SK-N-SH (cell line): ENCODE measurements at regions not wholly inside any gene's neighbourhood (a gene's known extent, or its start where the extent isn't known, plus 50 kb on each side); places are given as distances from the start of the nearest gene placed in this dataset.

ENCODE experiments used
- CTCF ChIA-PET: fragments of 300-600, 350-600 bp; formaldehyde crosslinking; extraction: SDS; loops from one replicate; lab custom pipeline; 2021; lab: Yijun Ruan, JAX
- POLR2A ChIA-PET: fragments of 350-600 bp; sonication (Branson Sonifier 250); formaldehyde crosslinking; extraction: SDS; loops from one replicate; lab custom pipeline; 2020; ENCODE audit warnings: antibody characterized with exemption, inconsistent platforms; lab: Yijun Ruan, JAX
- DNase-seq: peaks from one replicate; pipeline ENCODE4 v3.0.0; 2012
- H2AFZ ChIP-seq: fragments of 200-600 bp; sonication (generic); 2 replicates; pipeline ENCODE4 v1.8.1; 2016; ENCODE audit warnings: antibody characterized with exemption, mild to moderate bottlenecking, low read depth
- H3F3A ChIP-seq: fragments of 200-600 bp; sonication (generic); replicated peaks from 2 replicates; pipeline ENCODE3; 2016; ENCODE audit warnings: antibody characterized with exemption, mild to moderate bottlenecking; ENCODE audit not compliant: insufficient read depth
- H3K27ac ChIP-seq, 2 experiments: fragments of 200-500 bp in 1 of 2; fragments of 200-600 bp in 1 of 2; sonication (Bioruptor generic) in 1 of 2; sonication (generic), shearing (Covaris generic) in 1 of 2; 2 replicates each; pipeline versions ENCODE4 v1.5.1 to v1.6.1; 2014 to 2016; ENCODE audit warnings: low read depth in 2 of 2, inconsistent platforms in 1 of 2, low read length in 1 of 2, mild to moderate bottlenecking in 1 of 2, mixed read lengths in 1 of 2
- H3K27me3 ChIP-seq: fragments of 200-600 bp; sonication (generic), shearing (Covaris generic); 2 replicates; pipeline ENCODE4 v1.6.1; 2016; ENCODE audit warnings: mixed run types; ENCODE audit not compliant: insufficient read depth
- H3K36me3 ChIP-seq, 2 experiments: fragments of 200-500 bp in 1 of 2; fragments of 200-600 bp in 1 of 2; sonication (Bioruptor generic) in 1 of 2; sonication (generic) in 1 of 2; replicated peaks in 1 of 2; 2 replicates each; pipeline versions ENCODE3 to v1.5.1; 2014 to 2016; ENCODE audit warnings: low read length in 1 of 2, mild to moderate bottlenecking in 1 of 2; ENCODE audit not compliant: insufficient read depth in 2 of 2, control insufficient read depth in 1 of 2
- H3K4me1 ChIP-seq, 2 experiments: fragments of 200-500 bp in 1 of 2; fragments of 200-600 bp in 1 of 2; sonication (Bioruptor generic) in 1 of 2; sonication (generic), shearing (Covaris generic) in 1 of 2; 2 replicates each; pipeline versions ENCODE4 v1.5.1 to v1.6.1; 2014 to 2016; ENCODE audit warnings: low read depth in 1 of 2, low read length in 1 of 2, mixed run types in 1 of 2; ENCODE audit not compliant: insufficient read depth in 2 of 2, control insufficient read depth in 1 of 2
- H3K4me2 ChIP-seq: fragments of 200-600 bp; sonication (generic), shearing (Covaris generic); 2 replicates; pipeline ENCODE4 v1.6.1; 2017; ENCODE audit warnings: mixed run types
- H3K4me3 ChIP-seq, 2 experiments: fragments of 200-500 bp in 1 of 2; fragments of 200-600 bp in 1 of 2; sonication (Bioruptor generic) in 1 of 2; sonication (generic), shearing (Covaris generic) in 1 of 2; 2 replicates each; pipeline versions ENCODE4 v1.5.1 to v1.8.1; 2014 to 2016; ENCODE audit warnings: low read depth in 2 of 2, inconsistent platforms in 1 of 2, low read length in 1 of 2, mild to moderate bottlenecking in 1 of 2, mixed read lengths in 1 of 2, moderate library complexity in 1 of 2
- H3K79me2 ChIP-seq: fragments of 200-600 bp; sonication (generic); 2 replicates; pipeline ENCODE4 v1.8.1; 2017; ENCODE audit warnings: mild to moderate bottlenecking; ENCODE audit not compliant: insufficient read depth
- H3K9ac ChIP-seq: fragments of 200-600 bp; sonication (generic); 2 replicates; pipeline ENCODE4 v1.6.1; 2017; ENCODE audit warnings: mixed run types
- H3K9me2 ChIP-seq: fragments of 200-600 bp; sonication (generic); 2 replicates; pipeline ENCODE4 v1.6.1; 2017; ENCODE audit warnings: mixed run types
- H3K9me3 ChIP-seq: fragments of 200-600 bp; sonication (generic); 2 replicates; pipeline ENCODE4 v1.6.1; 2017; ENCODE audit warnings: mixed run types, mild to moderate bottlenecking, moderate library complexity
- H4K20me1 ChIP-seq: fragments of 200-600 bp; sonication (generic); 2 replicates; pipeline ENCODE4 v1.6.1; 2017; ENCODE audit warnings: mild to moderate bottlenecking, mixed run types; ENCODE audit not compliant: insufficient read depth
- CTCF ChIP-seq: fragments of 200-600 bp; sonication (generic); IDR thresholded peaks from 2 replicates; pipeline ENCODE4 v1.6.1; 2017; ENCODE audit warnings: antibody characterized with exemption, mild to moderate bottlenecking, moderate library complexity
- EP300 ChIP-seq, 2 experiments: IDR thresholded peaks; 2 replicates each; pipeline versions ENCODE4 v1.4.0 to v1.6.1; 2012; ENCODE audit warnings: borderline replicate concordance in 1 of 2, low read depth in 1 of 2, low read length in 1 of 2
- FOSL2 ChIP-seq: IDR thresholded peaks from 2 replicates; pipeline ENCODE4 v1.4.0; 2012; ENCODE audit warnings: low read depth, mild to moderate bottlenecking, moderate library complexity, borderline replicate concordance
- IRF3 ChIP-seq: fragments of 150-350 bp; IDR thresholded peaks from 2 replicates; pipeline ENCODE4 v1.6.1; 2016; ENCODE audit warnings: mild to moderate bottlenecking, low read depth, low read length
- POLR2AphosphoS5 ChIP-seq: IDR thresholded peaks from 2 replicates; pipeline ENCODE4 v1.6.1; 2012; ENCODE audit warnings: low read depth, low read length
- REST ChIP-seq: IDR thresholded peaks from 2 replicates; pipeline ENCODE4 v1.6.1; 2012; ENCODE audit warnings: mild to moderate bottlenecking, low read depth, low read length, moderate library complexity
- TCF12 ChIP-seq: IDR thresholded peaks from 2 replicates; pipeline ENCODE4 v1.4.0; 2012
- USF2 ChIP-seq: fragments of 150-350 bp; IDR thresholded peaks from 2 replicates; pipeline ENCODE4 v1.6.1; 2017; ENCODE audit warnings: antibody characterized with exemption, low read length, low read depth, borderline replicate concordance
- YY1 ChIP-seq: IDR thresholded peaks from 2 replicates; pipeline ENCODE4 v1.4.0; 2012; ENCODE audit warnings: low read depth, mild to moderate bottlenecking
- WGBS: methylation state at CpG from one replicate; pipeline ENCODE4 v1.1.6; 2017; ENCODE audit warnings: low lambda C conversion rate; 5-methylcytosine and 5-hydroxymethylcytosine counted together

- H2AFZ ChIP-seq = no peak overlapping the region
- POLR2A ChIA-PET = no interaction called here
- H3K27me3 ChIP-seq = no peaks in the 10 kb centered on the region
- H3F3A ChIP-seq = no peaks in the 10 kb centered on the region
- TF ChIP-seq FOSL2 (no peak), YY1 (no peak), POLR2AphosphoS5 (no peak), EP300 (IDR thresholded peaks at IDR 0.05; ENCODE audit: borderline replicate concordance in 1 of 2, low read depth in 1 of 2, low read length in 1 of 2) (no peak), CTCF (no peak), REST (no peak), IRF3 (no peak), TCF12 (no peak)
- H4K20me1 ChIP-seq = no peaks in the 10 kb centered on the region
- CTCF ChIA-PET = no interaction called here
- no peak for DNase-seq
- H3K9ac ChIP-seq = no peak overlapping the region
- no peak overlapping the region for H3K4me2 ChIP-seq
- H3K9me3 ChIP-seq = no peaks in the 10 kb centered on the region
- no peaks in the 10 kb centered on the region for H3K79me2 ChIP-seq
- WGBS = 0% methylated on average over 2 of the region's 2 CpGs
- H3K36me3 ChIP-seq = no peaks in the 10 kb centered on the region
- no peak overlapping the region for H3K4me3 ChIP-seq
- no peaks in the 10 kb centered on the region for H3K4me1 ChIP-seq
- H3K9me2 ChIP-seq = no peaks in the 10 kb centered on the region
- no peak overlapping the region for H3K27ac ChIP-seq
Observed at GRCh38 chr4:60039908-60040307, 1160.2 kb upstream of the ADGRL3 start.

GRCh38 chr4:60042231-60042652, 1157.9 kb upstream of the ADGRL3 start:
- POLR2A ChIA-PET = no interaction called here
- no peak overlapping the region for H3K4me3 ChIP-seq
- no peak for DNase-seq
- no peaks in the 10 kb centered on the region for H3K27me3 ChIP-seq
- no peaks in the 10 kb centered on the region for H3K9me3 ChIP-seq
- H3K4me1 ChIP-seq = no peaks in the 10 kb centered on the region
- H3F3A ChIP-seq = no peaks in the 10 kb centered on the region
- H4K20me1 ChIP-seq = no peaks in the 10 kb centered on the region
- no peaks in the 10 kb centered on the region for H3K79me2 ChIP-seq
- H3K9me2 ChIP-seq = no peaks in the 10 kb centered on the region
- no peak for TF ChIP-seq USF2
- no peak for TF ChIP-seq TCF12
- TF ChIP-seq, all 33 proteins: peak for 0
- Histone ChIP-seq H2AFZ (no peak overlapping the region), H3K9ac (no peak overlapping the region), H3K27ac (no peak overlapping the region), H3K4me2 (no peak overlapping the region), H3K36me3 (no peaks in the 10 kb centered on the region)
- CTCF ChIA-PET = no interaction called here
- no CpG with 5 or more reads among the region's 15 CpGs for WGBS
